ENCODE measurements at regions not wholly inside any gene's neighbourhood (a gene's known extent, or its start where the extent isn't known, plus 50 kb on each side); places are given as distances from the start of the nearest gene placed in this dataset.

DNA sequence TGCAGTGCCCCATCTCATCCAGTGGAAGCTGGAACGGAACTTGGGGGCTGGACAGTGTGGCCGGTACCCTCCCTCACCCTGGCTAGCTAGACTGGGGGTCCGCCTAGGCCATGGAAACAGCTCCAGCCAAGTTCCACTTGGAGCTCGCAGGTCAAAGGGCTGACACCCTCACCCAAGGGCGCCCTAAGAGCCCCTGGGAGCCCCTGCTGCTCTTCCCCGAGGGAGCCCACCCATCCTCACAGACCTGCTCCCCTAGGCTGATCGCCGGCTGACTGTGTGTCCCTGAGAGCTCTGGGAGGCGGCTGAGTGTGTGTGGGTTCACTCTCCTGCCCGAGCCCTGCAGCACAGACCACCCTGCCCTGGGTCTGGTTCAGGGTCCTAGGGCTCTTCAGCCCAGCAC, 118.2 kb upstream of the OTOS start:
- TF ChIP-seq POLR2AphosphoS5 (IDR thresholded peaks at IDR 0.05) (no peak), EP300 (IDR thresholded peaks at IDR 0.05; ENCODE audit: low read depth) (no peak), POLR2A (IDR thresholded peaks at IDR 0.05) (no peak)
- TF ChIP-seq, protein P1, sequence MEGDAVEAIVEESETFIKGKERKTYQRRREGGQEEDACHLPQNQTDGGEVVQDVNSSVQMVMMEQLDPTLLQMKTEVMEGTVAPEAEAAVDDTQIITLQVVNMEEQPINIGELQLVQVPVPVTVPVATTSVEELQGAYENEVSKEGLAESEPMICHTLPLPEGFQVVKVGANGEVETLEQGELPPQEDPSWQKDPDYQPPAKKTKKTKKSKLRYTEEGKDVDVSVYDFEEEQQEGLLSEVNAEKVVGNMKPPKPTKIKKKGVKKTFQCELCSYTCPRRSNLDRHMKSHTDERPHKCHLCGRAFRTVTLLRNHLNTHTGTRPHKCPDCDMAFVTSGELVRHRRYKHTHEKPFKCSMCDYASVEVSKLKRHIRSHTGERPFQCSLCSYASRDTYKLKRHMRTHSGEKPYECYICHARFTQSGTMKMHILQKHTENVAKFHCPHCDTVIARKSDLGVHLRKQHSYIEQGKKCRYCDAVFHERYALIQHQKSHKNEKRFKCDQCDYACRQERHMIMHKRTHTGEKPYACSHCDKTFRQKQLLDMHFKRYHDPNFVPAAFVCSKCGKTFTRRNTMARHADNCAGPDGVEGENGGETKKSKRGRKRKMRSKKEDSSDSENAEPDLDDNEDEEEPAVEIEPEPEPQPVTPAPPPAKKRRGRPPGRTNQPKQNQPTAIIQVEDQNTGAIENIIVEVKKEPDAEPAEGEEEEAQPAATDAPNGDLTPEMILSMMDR (IDR thresholded peaks at IDR 0.05), result no peak
